Cardiac muscle cell (in vitro differentiated cells and primary cell): ENCODE measurements at regions not wholly inside any gene's neighbourhood (a gene's known extent, or its start where the extent isn't known, plus 50 kb on each side); places are given as distances from the start of the nearest gene placed in this dataset.

ENCODE experiments used
- DNase-seq, 2 donors: peaks; one replicate each; pipeline versions ENCODE4 v3.0.0 to v3.0.0-alpha.2; 2010 to 2017; ENCODE audit warnings: low read depth in 1 of 2, low spot score in 1 of 2
- H3K27ac ChIP-seq: fragments of 200-600 bp; sonication (generic); 2 replicates; pipeline ENCODE4 v1.5.1; 2016
- H3K27me3 ChIP-seq: fragments of 200-600 bp; sonication (generic); 2 replicates; pipeline ENCODE4 v1.6.0; 2016; ENCODE audit warnings: control low read depth
- H3K36me3 ChIP-seq: fragments of 200-600 bp; sonication (generic); 2 replicates; pipeline ENCODE4 v1.5.1; 2016; ENCODE audit warnings: control low read depth
- H3K4me1 ChIP-seq: fragments of 200-600 bp; sonication (generic); 2 replicates; pipeline ENCODE4 v1.8.1; 2017; ENCODE audit warnings: low read depth, mild to moderate bottlenecking, mixed run types
- H3K4me3 ChIP-seq: fragments of 200-600 bp; sonication (generic); 2 replicates; pipeline ENCODE4 v1.5.1; 2016; ENCODE audit warnings: mild to moderate bottlenecking
- H3K9me3 ChIP-seq: fragments of 200-600 bp; sonication (generic); 2 replicates; pipeline ENCODE4 v1.5.1; 2017; ENCODE audit warnings: low read depth, mild to moderate bottlenecking, control low read depth
- TF ChIP-seq, protein P1 (sequence below): IDR thresholded peaks from 2 replicates; pipeline ENCODE4 v1.5.1; 2012; ENCODE audit warnings: low read depth, mild to moderate bottlenecking, low read length

DNA sequence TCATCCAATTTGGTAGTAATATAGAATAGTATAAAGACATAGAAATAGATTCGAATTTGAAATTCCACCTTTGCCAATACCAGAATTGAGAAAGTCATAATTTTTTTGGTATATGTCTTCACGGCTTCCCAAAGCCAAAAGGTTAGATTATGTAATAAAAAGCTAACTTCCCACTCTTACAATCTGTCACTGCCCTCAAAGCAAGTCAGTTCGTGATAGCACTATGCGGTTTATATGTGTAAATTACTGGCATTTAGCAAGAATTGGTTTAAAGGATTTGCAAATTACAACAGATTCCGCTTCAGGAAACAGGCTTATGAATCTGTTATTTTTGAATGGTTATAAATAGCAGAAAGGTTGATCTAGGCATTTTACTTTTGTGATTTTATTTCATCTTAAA is 679.4 kb upstream of the ADGRL2 start:
- no peaks in the 10 kb centered on the region for H3K4me1 ChIP-seq
- no peak overlapping the region for H3K4me3 ChIP-seq
- no peaks in the 10 kb centered on the region for H3K27me3 ChIP-seq
- DNase-seq: no peak
- no peaks in the 10 kb centered on the region for H3K36me3 ChIP-seq
- TF ChIP-seq, protein P1, sequence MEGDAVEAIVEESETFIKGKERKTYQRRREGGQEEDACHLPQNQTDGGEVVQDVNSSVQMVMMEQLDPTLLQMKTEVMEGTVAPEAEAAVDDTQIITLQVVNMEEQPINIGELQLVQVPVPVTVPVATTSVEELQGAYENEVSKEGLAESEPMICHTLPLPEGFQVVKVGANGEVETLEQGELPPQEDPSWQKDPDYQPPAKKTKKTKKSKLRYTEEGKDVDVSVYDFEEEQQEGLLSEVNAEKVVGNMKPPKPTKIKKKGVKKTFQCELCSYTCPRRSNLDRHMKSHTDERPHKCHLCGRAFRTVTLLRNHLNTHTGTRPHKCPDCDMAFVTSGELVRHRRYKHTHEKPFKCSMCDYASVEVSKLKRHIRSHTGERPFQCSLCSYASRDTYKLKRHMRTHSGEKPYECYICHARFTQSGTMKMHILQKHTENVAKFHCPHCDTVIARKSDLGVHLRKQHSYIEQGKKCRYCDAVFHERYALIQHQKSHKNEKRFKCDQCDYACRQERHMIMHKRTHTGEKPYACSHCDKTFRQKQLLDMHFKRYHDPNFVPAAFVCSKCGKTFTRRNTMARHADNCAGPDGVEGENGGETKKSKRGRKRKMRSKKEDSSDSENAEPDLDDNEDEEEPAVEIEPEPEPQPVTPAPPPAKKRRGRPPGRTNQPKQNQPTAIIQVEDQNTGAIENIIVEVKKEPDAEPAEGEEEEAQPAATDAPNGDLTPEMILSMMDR: no peak
- no peak overlapping the region for H3K27ac ChIP-seq
- no peaks in the 10 kb centered on the region for H3K9me3 ChIP-seq

DNA sequence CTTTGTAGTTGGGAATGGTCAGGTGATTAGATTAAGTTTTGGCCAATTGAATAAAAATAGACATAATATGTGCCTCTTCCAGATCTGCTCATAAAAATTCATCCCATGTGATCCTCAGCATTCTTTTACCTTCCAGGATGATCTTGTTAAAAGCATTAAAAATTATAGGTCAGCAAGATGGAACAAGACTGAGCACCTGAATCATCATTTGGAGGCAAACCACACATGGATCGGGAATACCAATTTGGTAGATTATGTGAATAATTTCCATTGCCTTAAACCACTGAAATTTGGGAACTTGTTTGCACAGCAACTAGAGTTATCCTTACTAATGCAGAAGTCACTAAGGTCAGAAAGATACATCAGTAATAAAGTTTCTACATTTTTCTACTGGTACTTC is 681.4 kb upstream of the ADGRL2 start:
- H3K27me3 ChIP-seq: no peaks in the 10 kb centered on the region
- no peaks in the 10 kb centered on the region for H3K36me3 ChIP-seq
- TF ChIP-seq, protein P1: no peak
- H3K4me3 ChIP-seq: no peak overlapping the region
- no peaks in the 10 kb centered on the region for H3K9me3 ChIP-seq
- no peak overlapping the region for H3K27ac ChIP-seq
- no peak for DNase-seq
- H3K4me1 ChIP-seq: no peaks in the 10 kb centered on the region

DNA sequence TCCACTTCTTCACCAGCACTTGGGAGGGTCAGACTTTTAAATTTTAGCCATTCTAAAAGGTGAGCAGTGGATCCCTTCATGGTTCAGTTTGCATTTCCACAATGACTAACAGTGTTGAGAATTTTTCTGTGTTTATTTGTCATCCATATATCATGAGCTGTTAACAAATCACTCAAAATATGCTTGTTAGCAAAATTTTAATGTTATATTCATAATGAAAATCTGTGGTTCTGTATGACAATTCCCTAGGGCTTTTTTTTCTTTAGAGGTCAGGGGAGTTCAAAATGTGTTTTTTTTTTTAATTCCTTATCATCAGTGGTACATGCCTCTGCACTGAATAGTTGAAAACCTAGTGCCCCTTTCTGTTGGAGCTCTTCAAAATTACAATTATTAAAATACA is 682.2 kb upstream of the ADGRL2 start:
- H3K4me1 ChIP-seq: no peaks in the 10 kb centered on the region
- H3K27me3 ChIP-seq: no peaks in the 10 kb centered on the region
- H3K27ac ChIP-seq: no peak overlapping the region
- H3K36me3 ChIP-seq: no peaks in the 10 kb centered on the region
- H3K9me3 ChIP-seq: no peaks in the 10 kb centered on the region
- H3K4me3 ChIP-seq: no peak overlapping the region
- DNase-seq: peak in 1 of 2 donors; percentile 56
- TF ChIP-seq, protein P1: no peak

DNA sequence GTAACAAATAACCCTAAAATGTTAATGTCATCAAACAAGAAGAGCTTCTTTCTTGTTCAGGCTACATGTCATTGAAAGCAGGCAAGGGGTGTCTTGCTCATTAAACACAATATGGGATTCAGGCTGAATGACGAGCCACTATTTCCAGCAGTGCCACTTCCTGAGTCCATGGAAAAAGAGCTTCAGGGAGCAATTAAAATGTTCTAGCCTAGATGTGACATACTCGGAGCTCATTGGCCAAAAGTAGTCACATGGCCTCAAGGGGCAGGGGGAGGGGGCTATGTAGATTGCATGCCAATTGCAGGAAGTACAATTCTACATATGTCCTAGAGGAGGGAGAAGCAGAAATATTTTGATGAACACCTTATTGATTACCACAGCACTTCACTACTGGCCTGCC is 685.3 kb upstream of the ADGRL2 start:
- no peaks in the 10 kb centered on the region for H3K9me3 ChIP-seq

DNA sequence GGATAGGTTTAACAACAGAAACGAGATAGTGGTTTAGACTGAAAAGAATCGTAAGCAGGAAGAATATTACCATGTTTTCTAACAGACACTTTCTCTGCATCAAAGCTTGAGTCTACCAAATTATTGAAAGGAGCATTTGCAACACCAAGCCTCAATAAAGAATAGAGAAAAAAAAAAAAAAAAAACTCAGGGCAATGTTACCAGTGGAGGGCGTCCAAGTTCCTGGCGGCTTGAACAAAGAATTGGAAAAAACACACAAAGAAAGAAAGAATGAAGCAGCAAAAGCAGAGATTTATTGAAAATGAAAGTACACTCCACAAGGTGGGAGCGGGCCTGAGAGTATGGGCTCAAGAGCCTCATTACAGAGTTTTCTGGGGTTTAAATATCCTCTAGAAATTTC is 686.5 kb upstream of the ADGRL2 start:
- H3K4me1 ChIP-seq: no peaks in the 10 kb centered on the region
- H3K9me3 ChIP-seq: no peaks in the 10 kb centered on the region
- no peak overlapping the region for H3K4me3 ChIP-seq
- H3K27me3 ChIP-seq: no peaks in the 10 kb centered on the region
- TF ChIP-seq, protein P1: no peak
- no peaks in the 10 kb centered on the region for H3K36me3 ChIP-seq
- DNase-seq: no peak
- H3K27ac ChIP-seq: no peak overlapping the region

More for the DNA sequence above, 685.3 kb upstream of the ADGRL2 start:
- Histone ChIP-seq H3K4me3 (no peak overlapping the region), H3K4me1 (no peaks in the 10 kb centered on the region), H3K27ac (no peak overlapping the region), H3K27me3 (no peaks in the 10 kb centered on the region), H3K36me3 (no peaks in the 10 kb centered on the region)
- DNase-seq: no peak
- TF ChIP-seq, protein P1: no peak

DNA sequence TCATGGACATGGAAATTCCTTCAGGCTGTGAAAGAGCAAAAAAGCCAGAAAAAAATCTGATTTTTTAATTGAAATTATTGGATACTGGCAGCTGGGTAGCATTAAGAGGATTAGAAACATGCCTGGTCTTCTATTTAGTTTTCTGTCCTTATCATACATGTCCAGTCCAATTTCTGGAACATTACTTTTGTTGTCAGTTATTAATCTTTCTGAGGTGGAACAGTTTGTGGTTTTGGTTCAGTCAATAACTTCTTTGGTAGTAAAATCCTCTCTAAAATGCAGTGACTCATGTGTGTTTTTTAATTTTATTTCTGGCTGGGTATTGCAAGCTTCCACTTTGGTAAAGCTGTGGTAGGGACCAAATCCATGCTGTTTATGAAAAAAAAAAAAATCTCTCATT is 687.0 kb upstream of the ADGRL2 start:
- peak in 1 of 2 donors; percentile 32 for DNase-seq
- no peaks in the 10 kb centered on the region for H3K27me3 ChIP-seq
- H3K36me3 ChIP-seq: no peaks in the 10 kb centered on the region
- H3K4me1 ChIP-seq: no peaks in the 10 kb centered on the region
- H3K27ac ChIP-seq: no peak overlapping the region
- no peaks in the 10 kb centered on the region for H3K9me3 ChIP-seq
- no peak overlapping the region for H3K4me3 ChIP-seq
- TF ChIP-seq, protein P1: no peak
